DMS53 (cell line): ENCODE measurements at regions not wholly inside any gene's neighbourhood (a gene's known extent, or its start where the extent isn't known, plus 50 kb on each side); places are given as distances from the start of the nearest gene placed in this dataset.

Experiments used
- DNase-seq: peaks from one replicate; lab custom pipeline; 2025; lab: John Stamatoyannopoulos, UW

DNA sequence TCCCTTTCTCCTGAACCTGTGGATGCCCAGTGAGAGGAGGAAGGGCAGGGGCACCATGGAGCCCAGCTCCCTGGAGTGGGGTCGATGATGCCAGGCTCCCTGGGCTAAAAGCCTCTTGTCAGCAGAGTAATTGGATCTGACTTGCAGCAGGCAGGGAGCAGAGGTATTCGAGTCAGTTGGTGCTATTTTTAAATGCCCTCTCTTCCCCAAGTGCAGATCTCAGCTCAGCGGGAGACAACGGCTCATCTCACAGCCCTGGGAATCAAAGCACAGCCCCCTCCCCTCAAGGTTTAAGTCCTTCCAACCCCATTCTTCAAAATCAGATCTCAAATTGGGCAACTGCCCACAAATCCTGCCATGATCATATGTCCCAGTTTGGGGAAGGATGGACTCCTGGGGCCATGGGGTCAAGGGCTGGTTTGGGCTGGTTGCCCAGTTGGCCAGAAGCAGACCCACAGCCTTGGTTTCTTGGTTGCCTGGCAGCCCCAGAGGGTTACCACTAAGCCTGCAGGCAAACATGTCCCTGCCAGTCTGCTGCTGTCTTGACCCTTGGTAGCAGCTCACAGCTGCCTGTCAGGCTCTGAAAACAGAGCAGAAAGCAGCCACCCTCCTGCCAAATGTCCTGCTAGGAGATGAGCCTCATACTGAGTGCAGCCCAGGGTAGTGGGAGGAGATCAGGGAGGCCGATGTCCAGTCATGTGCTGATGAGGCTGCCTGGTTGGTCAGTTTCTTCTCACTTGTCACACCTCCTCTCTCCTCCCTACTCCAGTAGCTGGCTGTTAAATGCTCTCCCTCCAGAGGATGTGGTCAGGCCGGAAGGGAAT is 244.9 kb downstream of the LOXHD1 start:
- DNase-seq, result peak; percentile 34

DNA sequence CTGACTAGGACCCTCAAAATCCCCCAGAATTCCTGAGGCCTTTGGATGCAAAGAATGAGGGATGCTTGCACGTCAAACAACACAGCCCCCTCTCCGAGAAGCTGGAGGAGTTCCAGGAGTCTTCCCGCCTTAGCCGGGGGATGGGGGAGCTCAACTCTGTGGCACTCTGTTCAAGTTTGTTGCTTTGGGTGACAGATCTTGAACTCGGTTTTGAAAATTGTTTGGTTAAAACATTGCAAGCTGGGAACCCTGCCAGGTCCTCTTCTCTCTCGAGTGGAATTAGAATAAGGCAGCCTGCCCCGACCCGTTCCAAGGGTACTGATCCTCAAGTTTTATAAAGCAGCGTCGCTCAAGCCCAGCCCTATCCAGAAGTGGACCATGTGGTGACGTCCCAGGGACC is 244.1 kb downstream of the LOXHD1 start:
- DNase-seq, result peak; percentile 31

GRCh38 chr18:46413684-46414083 is 243.3 kb downstream of the LOXHD1 start:
- no peak for DNase-seq

- DNase-seq, result no peak
Observed at GRCh38 chr18:46414863-46415262, 242.2 kb downstream of the LOXHD1 start.

DNA sequence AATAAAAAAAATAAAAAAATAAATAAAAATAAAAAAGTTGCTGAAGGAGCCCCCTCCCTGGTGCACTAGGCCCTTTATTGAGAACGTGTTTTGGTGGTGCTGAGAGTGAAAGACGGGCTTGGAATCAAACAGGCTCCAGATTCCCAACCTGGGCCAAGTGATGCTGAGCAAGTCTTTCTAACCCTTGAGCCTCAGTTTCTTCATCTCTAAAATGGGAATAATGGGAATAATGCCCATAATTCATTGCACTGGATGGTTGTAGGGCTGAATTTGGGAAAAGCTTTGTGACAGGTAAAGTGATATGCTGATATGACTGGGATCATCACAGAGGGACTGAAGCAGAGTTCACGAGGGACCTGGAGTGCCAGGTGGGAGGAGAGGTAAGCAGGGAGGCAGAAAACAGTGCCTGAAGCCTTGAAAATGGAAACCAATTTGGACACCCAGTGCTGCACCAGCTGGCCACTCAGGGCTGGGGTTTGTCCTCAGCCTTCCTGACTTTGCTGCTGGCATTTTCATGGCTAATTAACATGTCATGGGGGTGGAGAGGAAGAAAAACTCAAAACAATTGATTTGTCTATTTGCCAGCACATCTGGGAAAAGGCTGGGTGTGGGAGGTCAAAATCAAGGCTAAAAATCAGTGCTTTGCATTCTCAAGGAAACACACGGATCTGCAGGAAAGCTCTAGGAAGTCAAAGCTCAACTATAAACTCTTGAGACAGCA is 241.3 kb downstream of the LOXHD1 start:
- no peak for DNase-seq

- DNase-seq, result peak; percentile 63
Observed at GRCh38 chr18:46416706-46417638, 240.0 kb downstream of the LOXHD1 start.

GRCh38 chr18:46418663-46419260 is 238.3 kb downstream of the LOXHD1 start:
- DNase-seq, result no peak

DNA sequence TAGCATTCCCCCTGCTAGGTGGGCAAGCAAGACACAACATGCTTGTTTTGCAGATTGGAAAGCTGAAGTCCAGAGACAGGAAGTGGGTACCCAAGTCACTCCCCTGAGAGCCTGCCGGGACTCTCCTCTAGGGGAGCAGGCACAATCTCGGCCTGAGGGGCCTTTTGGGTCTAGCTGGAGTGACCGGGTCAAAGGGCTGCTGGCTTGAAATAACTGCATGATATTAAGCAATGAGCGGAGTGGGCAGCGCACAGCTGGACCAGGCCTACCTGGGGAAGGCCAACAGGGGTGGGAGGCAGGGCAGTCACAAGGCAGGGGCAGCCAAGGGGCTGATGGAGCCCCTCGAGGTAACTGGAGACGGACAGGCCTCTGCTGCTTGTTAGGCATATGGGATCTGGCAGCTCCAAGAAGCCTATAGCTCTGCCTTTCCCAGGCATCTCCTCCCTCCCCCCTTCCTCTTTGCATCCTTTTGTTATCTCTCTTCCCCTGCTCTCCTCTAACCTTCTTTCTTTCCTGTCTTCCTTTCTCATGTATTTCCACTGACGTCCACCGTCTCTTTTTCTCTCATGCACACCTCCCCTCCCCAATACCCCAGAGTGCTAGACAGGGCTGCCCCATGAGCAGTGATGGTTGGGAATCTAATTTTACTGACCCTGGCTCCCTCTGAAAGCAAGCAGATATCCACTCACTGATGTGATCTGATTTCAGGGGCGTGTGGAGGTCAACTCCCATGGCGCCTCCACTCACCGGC is 237.5 kb downstream of the LOXHD1 start:
- no peak for DNase-seq

DNA sequence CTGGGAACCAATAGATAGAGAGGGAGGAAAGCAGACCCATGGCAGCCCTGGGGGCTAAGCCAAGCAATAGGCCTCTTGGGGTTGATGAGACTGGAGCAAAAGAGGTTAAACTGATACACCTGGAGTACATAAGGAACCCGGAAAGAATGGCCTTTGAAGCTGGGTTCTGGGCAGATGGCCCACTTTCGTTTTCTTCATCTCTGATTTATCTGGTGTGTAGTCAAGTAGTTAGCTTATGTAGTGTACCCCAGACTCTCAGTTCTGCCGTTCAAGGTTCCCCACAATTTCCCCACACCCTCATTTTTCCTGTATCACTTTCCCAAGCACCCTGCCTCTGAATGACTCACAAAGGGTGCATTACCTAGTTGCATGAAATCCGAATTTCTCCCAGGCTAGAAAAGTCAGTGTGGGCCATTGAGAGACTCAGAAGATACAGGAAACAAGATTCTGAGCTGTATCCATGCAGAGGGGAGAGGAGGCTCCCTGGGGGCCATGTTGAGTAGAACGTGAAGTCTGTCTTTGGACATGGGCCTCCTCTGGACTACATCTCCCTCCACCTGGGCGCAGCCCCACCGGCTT is 235.0 kb downstream of the LOXHD1 start:
- DNase-seq, result no peak

DNA sequence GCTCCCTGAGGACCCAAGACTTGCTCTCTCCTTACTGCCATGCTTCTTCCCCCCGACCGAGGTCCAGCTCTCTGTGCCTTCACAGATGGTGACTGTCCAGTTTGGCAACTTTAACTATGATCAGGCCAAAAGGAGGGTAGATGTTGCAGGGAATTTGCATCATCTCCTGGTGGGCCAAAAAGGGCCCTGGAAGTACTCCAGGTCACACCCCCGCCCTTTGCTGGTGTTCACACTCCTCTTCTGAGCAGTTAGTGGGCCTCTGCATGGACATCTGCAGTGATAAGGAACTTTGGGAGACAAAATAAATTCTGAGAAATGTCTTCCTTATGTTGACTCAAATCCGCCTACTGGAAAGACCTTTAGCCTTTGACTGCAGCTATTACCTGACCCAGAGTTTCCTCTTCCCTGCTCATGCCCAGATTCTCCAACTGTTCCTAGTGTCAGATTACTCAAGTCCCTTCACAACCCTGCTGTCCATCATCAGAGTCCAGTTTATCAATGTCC is 234.4 kb downstream of the LOXHD1 start:
- DNase-seq, result no peak

DNA sequence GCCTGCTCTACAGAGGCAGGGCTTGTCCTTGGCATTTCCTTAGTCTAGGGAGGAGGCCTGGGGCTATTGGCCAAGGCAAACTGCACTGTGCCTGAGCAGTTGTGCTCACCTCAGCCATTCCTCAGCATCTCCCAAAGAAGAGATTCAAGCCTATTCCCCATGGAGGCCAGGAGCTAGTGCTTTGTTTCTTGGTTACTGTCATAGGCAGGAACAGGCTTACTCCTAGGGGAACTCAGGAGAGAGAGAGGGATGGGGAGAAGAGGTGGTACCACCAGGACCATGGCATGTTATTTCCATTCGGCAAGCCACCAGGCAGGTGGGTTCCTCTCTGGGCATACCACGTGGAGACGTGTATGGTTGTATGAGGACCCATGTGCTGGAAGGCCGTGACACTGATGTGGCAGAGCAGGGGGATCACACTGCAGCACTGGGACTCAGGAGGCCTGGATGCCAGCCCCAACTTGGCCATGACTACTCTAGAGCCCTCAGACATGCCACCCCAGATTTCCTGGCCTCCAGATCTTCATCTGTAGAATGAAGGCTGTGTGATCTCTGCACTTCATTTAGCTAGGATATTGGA is 233.7 kb downstream of the LOXHD1 start:
- no peak for DNase-seq

GRCh38 chr18:46424898-46425297 is 232.1 kb downstream of the LOXHD1 start:
- peak; percentile 39 for DNase-seq

DNA sequence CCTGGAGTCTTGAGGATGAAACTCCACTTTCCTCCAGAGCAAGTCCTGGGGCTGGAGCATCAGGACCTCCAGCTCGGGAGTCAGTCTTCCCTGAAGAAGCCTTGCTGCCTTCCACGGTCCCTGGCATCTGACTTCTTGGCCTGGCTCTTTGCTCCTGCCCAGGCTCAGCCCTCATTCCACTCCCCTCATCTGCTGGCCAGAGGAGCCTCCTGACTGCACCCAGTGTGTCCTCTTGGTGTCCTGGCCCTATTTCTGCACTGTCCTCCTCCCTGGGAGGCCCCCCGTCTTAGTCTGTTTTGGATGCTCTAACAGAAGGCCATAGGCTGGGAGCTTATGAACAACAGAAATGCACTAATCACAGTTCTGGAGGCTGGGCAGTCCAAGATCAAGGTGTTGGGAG is 231.5 kb downstream of the LOXHD1 start:
- no peak for DNase-seq

GRCh38 chr18:46426021-46426678 is 230.9 kb downstream of the LOXHD1 start:
- no peak for DNase-seq

DNA sequence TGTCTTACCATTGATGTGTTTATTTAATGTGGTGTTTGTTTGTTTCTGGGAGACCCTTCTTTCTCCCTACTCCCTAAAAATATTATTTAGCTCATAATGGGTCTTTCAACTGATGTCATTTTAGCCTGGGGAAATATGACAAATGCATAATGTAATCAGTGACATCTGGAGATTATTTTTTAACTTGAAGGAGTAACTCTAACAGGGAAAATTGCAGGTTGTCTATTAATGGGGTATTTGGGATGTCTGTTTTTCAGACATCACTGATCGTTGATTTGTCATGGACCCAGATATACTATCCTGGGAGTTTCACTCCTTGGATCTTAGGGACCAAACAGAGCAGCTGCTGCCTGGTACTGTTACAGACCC is 230.4 kb downstream of the LOXHD1 start:
- DNase-seq, result no peak
